SK-N-SH treated with all-trans-retinoic acid at 6 μM for 48 hours (cell line): ENCODE measurements at regions not wholly inside any gene's neighbourhood (a gene's known extent, or its start where the extent isn't known, plus 50 kb on each side); places are given as distances from the start of the nearest gene placed in this dataset.

Source experiments
- ATAC-seq: fragments of 200-7000 bp; cut with Tn5 transposase; 3 replicates; pipeline ENCODE4 v1.9.1; 2020; ENCODE audit warnings: mild to moderate bottlenecking, moderate library complexity
- CSDC2 ChIP-seq: fragments of 250-450 bp; sonication (Bioruptor Pico); IDR thresholded peaks from 2 replicates; pipeline ENCODE4 v1.5.0; 2020; ENCODE audit warnings: mild to moderate bottlenecking, moderate library complexity
- GLIS3 ChIP-seq: fragments of 250-450 bp; sonication (Bioruptor Pico); IDR thresholded peaks from 2 replicates; pipeline ENCODE4 v1.5.0; 2020; ENCODE audit warnings: mild to moderate bottlenecking, moderate library complexity
- ISL1 ChIP-seq: fragments of 250-450 bp; sonication (Bioruptor Pico); IDR thresholded peaks from 2 replicates; pipeline ENCODE4 v2.1.2; 2022; ENCODE audit warnings: mild to moderate bottlenecking, moderate library complexity
- OSR1 ChIP-seq: fragments of 250-450 bp; sonication (Bioruptor Pico); IDR thresholded peaks from 2 replicates; pipeline ENCODE4 v1.8.0; 2022; ENCODE audit warnings: moderate library complexity, mild to moderate bottlenecking, inconsistent platforms
- ZC3H10 ChIP-seq: fragments of 250-450 bp; sonication (Bioruptor Pico); IDR thresholded peaks from 2 replicates; pipeline ENCODE4 v1.5.1; 2021; ENCODE audit warnings: mild to moderate bottlenecking, moderate library complexity
- ZNF70 ChIP-seq: fragments of 450-650 bp; formaldehyde crosslinking; IDR thresholded peaks from 2 replicates; pipeline ENCODE4 v1.5.0; 2020; ENCODE audit warnings: mild to moderate bottlenecking, moderate library complexity
- ZNF8 ChIP-seq: fragments of 450-650 bp; formaldehyde crosslinking; IDR thresholded peaks from 2 replicates; pipeline ENCODE4 v1.5.0; 2020; ENCODE audit warnings: mild to moderate bottlenecking, moderate library complexity
- TF ChIP-seq, protein P1 (sequence below): fragments of 250-450 bp; sonication (Bioruptor Pico); IDR thresholded peaks from 2 replicates; pipeline ENCODE4 v1.5.1; 2020; ENCODE audit warnings: low read depth, mild to moderate bottlenecking, moderate library complexity
- TF ChIP-seq, protein P2 (sequence below): fragments of 250-450 bp; sonication (Bioruptor Pico); IDR thresholded peaks from 2 replicates; pipeline ENCODE4 v1.5.0; 2020; ENCODE audit warnings: mild to moderate bottlenecking, moderate library complexity

- no peak for TF ChIP-seq CSDC2 (CRISPR knock-in tag)
- TF ChIP-seq, protein P1, sequence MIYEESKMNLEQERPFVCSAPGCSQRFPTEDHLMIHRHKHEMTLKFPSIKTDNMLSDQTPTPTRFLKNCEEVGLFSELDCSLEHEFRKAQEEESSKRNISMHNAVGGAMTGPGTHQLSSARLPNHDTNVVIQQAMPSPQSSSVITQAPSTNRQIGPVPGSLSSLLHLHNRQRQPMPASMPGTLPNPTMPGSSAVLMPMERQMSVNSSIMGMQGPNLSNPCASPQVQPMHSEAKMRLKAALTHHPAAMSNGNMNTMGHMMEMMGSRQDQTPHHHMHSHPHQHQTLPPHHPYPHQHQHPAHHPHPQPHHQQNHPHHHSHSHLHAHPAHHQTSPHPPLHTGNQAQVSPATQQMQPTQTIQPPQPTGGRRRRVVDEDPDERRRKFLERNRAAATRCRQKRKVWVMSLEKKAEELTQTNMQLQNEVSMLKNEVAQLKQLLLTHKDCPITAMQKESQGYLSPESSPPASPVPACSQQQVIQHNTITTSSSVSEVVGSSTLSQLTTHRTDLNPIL (CRISPR knock-in tag): 0 out of 2 replicates have a peak, but pooled peaks have one; percentile 54
- peak; percentile 82 for TF ChIP-seq ISL1 (CRISPR knock-in tag)
- ATAC-seq: peak; percentile 25; the same call in 2 of the 3 replicates
Measured at GRCh38 chr10:28054228-28054860, 55.5 kb upstream of the ODAD2 start.

DNA sequence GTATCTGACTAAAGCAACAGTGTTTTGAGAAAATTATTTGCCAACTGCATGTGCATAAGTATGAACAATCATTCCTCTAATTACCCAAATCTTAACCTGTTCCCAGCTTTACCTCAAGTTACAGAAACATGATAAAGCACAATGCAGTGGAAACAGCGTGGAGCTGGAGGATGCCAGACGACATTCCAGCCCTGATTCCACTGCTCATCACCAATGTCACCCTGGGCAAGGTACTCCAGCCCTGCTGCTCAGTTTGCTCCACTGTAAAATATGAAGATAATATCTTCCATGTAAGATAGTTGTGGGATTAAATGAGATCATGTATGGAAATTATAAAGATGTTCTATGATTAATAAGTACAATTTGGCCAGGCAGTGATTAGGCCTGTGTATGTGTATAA lies 50.4 kb upstream of the ODAD2 start:
- TF ChIP-seq ZNF70 (CRISPR knock-in tag): no peak
- no peak for TF ChIP-seq ZC3H10
- TF ChIP-seq, protein P2, sequence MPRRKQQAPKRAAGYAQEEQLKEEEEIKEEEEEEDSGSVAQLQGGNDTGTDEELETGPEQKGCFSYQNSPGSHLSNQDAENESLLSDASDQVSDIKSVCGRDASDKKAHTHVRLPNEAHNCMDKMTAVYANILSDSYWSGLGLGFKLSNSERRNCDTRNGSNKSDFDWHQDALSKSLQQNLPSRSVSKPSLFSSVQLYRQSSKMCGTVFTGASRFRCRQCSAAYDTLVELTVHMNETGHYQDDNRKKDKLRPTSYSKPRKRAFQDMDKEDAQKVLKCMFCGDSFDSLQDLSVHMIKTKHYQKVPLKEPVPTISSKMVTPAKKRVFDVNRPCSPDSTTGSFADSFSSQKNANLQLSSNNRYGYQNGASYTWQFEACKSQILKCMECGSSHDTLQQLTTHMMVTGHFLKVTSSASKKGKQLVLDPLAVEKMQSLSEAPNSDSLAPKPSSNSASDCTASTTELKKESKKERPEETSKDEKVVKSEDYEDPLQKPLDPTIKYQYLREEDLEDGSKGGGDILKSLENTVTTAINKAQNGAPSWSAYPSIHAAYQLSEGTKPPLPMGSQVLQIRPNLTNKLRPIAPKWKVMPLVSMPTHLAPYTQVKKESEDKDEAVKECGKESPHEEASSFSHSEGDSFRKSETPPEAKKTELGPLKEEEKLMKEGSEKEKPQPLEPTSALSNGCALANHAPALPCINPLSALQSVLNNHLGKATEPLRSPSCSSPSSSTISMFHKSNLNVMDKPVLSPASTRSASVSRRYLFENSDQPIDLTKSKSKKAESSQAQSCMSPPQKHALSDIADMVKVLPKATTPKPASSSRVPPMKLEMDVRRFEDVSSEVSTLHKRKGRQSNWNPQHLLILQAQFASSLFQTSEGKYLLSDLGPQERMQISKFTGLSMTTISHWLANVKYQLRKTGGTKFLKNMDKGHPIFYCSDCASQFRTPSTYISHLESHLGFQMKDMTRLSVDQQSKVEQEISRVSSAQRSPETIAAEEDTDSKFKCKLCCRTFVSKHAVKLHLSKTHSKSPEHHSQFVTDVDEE (CRISPR knock-in tag): no peak
- TF ChIP-seq GLIS3 (CRISPR knock-in tag): no peak
- TF ChIP-seq OSR1 (CRISPR knock-in tag): no peak
- no peak for TF ChIP-seq ZNF8 (CRISPR knock-in tag)

More for the DNA sequence above, 50.4 kb upstream of the ODAD2 start:
- ATAC-seq: no peak
